ENCODE measurements at regions not wholly inside any gene's neighbourhood (a gene's known extent, or its start where the extent isn't known, plus 50 kb on each side); places are given as distances from the start of the nearest gene placed in this dataset.

DNA sequence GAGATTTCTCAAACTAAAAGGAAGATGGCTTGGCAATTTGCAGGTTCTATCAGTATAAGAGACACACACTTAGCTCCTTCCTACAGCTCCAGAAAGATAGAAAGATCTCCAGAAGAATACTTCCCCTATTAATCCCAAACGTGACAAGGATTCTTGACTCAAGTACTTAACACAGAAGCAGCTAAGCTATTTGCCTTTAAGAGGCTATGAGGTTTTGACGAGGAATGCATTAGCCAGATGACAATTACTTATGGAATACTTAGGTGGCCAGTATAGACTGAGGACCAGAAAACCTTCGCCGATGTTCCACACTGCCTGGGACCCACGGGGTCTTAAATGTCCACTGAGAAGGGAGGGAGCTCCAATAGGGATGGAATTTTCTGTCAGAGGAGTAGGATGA lies 340.5 kb upstream of the KIF2A start:
- TF ChIP-seq POLR2A (IDR thresholded peaks at IDR 0.05): no peak
- TF ChIP-seq, protein P1, sequence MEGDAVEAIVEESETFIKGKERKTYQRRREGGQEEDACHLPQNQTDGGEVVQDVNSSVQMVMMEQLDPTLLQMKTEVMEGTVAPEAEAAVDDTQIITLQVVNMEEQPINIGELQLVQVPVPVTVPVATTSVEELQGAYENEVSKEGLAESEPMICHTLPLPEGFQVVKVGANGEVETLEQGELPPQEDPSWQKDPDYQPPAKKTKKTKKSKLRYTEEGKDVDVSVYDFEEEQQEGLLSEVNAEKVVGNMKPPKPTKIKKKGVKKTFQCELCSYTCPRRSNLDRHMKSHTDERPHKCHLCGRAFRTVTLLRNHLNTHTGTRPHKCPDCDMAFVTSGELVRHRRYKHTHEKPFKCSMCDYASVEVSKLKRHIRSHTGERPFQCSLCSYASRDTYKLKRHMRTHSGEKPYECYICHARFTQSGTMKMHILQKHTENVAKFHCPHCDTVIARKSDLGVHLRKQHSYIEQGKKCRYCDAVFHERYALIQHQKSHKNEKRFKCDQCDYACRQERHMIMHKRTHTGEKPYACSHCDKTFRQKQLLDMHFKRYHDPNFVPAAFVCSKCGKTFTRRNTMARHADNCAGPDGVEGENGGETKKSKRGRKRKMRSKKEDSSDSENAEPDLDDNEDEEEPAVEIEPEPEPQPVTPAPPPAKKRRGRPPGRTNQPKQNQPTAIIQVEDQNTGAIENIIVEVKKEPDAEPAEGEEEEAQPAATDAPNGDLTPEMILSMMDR (IDR thresholded peaks at IDR 0.05): no peak

All from testis (tissue), 2 donors.